Spinal cord (tissue), 9 donors: ENCODE measurements at regions not wholly inside any gene's neighbourhood (a gene's known extent, or its start where the extent isn't known, plus 50 kb on each side); places are given as distances from the start of the nearest gene placed in this dataset.

ENCODE experiments used
- DNase-seq, 6 donors: peaks; one replicate each; pipeline versions ENCODE4 v3.0.0 to v3.0.0-alpha.2; 2013 to 2015; ENCODE audit warnings: low spot score in 6 of 6, low read depth in 4 of 6
- H3K27ac ChIP-seq: one replicate; pipeline ENCODE4 v1.5.1; 2013; ENCODE audit warnings: low read depth, low read length, control low read depth
- H3K27me3 ChIP-seq: one replicate; pipeline ENCODE4 v1.6.1; 2013; ENCODE audit warnings: low read length; ENCODE audit not compliant: control insufficient read depth, insufficient read depth
- H3K36me3 ChIP-seq: one replicate; pipeline ENCODE4 v1.6.1; 2013; ENCODE audit warnings: low read length; ENCODE audit not compliant: control insufficient read depth, insufficient read depth
- H3K4me1 ChIP-seq: one replicate; pipeline ENCODE4 v1.6.1; 2013; ENCODE audit warnings: low read length; ENCODE audit not compliant: control insufficient read depth, insufficient read depth
- H3K4me3 ChIP-seq: one replicate; pipeline ENCODE4 v1.5.1; 2013; ENCODE audit warnings: low read depth, low read length, control low read depth
- H3K9me3 ChIP-seq: one replicate; pipeline ENCODE4 v1.6.1; 2013; ENCODE audit warnings: low read length; ENCODE audit not compliant: control insufficient read depth, insufficient read depth
- whole genome bisulfite sequencing: methylation state at CpG from one replicate; pipeline ENCODE4 v1.1.5; 2013; ENCODE audit warnings: missing lambda C conversion rate; ENCODE audit not compliant: insufficient coverage; 5-methylcytosine and 5-hydroxymethylcytosine counted together
- donor health status: healthy.

- Histone ChIP-seq H3K4me3 (no peak overlapping the region), H3K4me1 (peaks cover 38% of the 10 kb centered on the region), H3K36me3 (no peaks in the 10 kb centered on the region), H3K27me3 (peaks cover 51% of the 10 kb centered on the region), H3K9me3 (no peaks in the 10 kb centered on the region), H3K27ac (no peak overlapping the region)
- WGBS: 81% methylated on average over 4 of the region's 7 CpGs
- no peak for DNase-seq
Observed at GRCh38 chr1:38133304-38133703, 86.7 kb upstream of the POU3F1 start.

GRCh38 chr1:38132681-38133080 is 86.1 kb upstream of the POU3F1 start:
- peaks cover 32% of the 10 kb centered on the region for H3K4me1 ChIP-seq
- H3K36me3 ChIP-seq: no peaks in the 10 kb centered on the region
- 97% methylated on average over 6 of the region's 6 CpGs for WGBS
- peaks cover 47% of the 10 kb centered on the region for H3K27me3 ChIP-seq
- no peaks in the 10 kb centered on the region for H3K9me3 ChIP-seq
- no peak overlapping the region for H3K27ac ChIP-seq
- peak in 1 of 6 donors; percentile 0 for DNase-seq
- no peak overlapping the region for H3K4me3 ChIP-seq

GRCh38 chr1:38131024-38131585 is 84.5 kb upstream of the POU3F1 start:
- Histone ChIP-seq H3K36me3 (no peaks in the 10 kb centered on the region), H3K4me1 (peaks cover 28% of the 10 kb centered on the region), H3K9me3 (no peaks in the 10 kb centered on the region), H3K27ac (no peak overlapping the region), H3K27me3 (peaks cover 33% of the 10 kb centered on the region), H3K4me3 (no peak overlapping the region)
- 70% methylated on average over 4 of the region's 6 CpGs for WGBS
- no peak for DNase-seq

GRCh38 chr1:38129971-38130370 is 83.4 kb upstream of the POU3F1 start:
- H3K9me3 ChIP-seq: no peaks in the 10 kb centered on the region
- H3K4me3 ChIP-seq: no peak overlapping the region
- no peak for DNase-seq
- peaks cover 24% of the 10 kb centered on the region for H3K27me3 ChIP-seq
- peaks cover 25% of the 10 kb centered on the region for H3K4me1 ChIP-seq
- H3K27ac ChIP-seq: no peak overlapping the region
- no peaks in the 10 kb centered on the region for H3K36me3 ChIP-seq
- WGBS: 100% methylated on average over 1 of the region's 2 CpGs

- H3K4me3 ChIP-seq: no peak overlapping the region
- H3K27ac ChIP-seq: no peak overlapping the region
- H3K36me3 ChIP-seq: no peaks in the 10 kb centered on the region
- peaks cover 19% of the 10 kb centered on the region for H3K27me3 ChIP-seq
- H3K9me3 ChIP-seq: no peaks in the 10 kb centered on the region
- DNase-seq: no peak
- peaks cover 20% of the 10 kb centered on the region for H3K4me1 ChIP-seq
- 81% methylated on average over 5 of the region's 5 CpGs for WGBS
Observed at GRCh38 chr1:38129473-38129872, 82.9 kb upstream of the POU3F1 start.

GRCh38 chr1:38128926-38129453 is 82.4 kb upstream of the POU3F1 start:
- peaks cover 19% of the 10 kb centered on the region for H3K27me3 ChIP-seq
- no peak for DNase-seq
- 79% methylated on average over 9 of the region's 9 CpGs for WGBS

GRCh38 chr1:38128511-38128910 is 81.9 kb upstream of the POU3F1 start:
- H3K27ac ChIP-seq: no peak overlapping the region
- no peak overlapping the region for H3K4me3 ChIP-seq
- H3K4me1 ChIP-seq: peaks cover 17% of the 10 kb centered on the region
- WGBS: 55% methylated on average over 2 of the region's 2 CpGs
- no peaks in the 10 kb centered on the region for H3K36me3 ChIP-seq
- no peak for DNase-seq
- no peaks in the 10 kb centered on the region for H3K9me3 ChIP-seq
- peaks cover 16% of the 10 kb centered on the region for H3K27me3 ChIP-seq

More at GRCh38 chr1:38128926-38129453, 82.4 kb upstream of the POU3F1 start:
- Histone ChIP-seq H3K4me1 (peaks cover 17% of the 10 kb centered on the region), H3K4me3 (no peak overlapping the region), H3K36me3 (no peaks in the 10 kb centered on the region), H3K27ac (no peak overlapping the region), H3K9me3 (no peaks in the 10 kb centered on the region)

GRCh38 chr1:38127428-38127827 is 80.8 kb upstream of the POU3F1 start:
- 13% methylated on average over 1 of the region's 2 CpGs for WGBS
- H3K4me1 ChIP-seq: peaks cover 14% of the 10 kb centered on the region
- H3K9me3 ChIP-seq: no peaks in the 10 kb centered on the region
- DNase-seq: no peak
- no peak overlapping the region for H3K27ac ChIP-seq
- H3K36me3 ChIP-seq: no peaks in the 10 kb centered on the region
- H3K4me3 ChIP-seq: no peak overlapping the region
- H3K27me3 ChIP-seq: peaks cover 8% of the 10 kb centered on the region

GRCh38 chr1:38126970-38127369 is 80.4 kb upstream of the POU3F1 start:
- no peak for DNase-seq
- WGBS: 77% methylated on average over 8 of the region's 8 CpGs
- no peaks in the 10 kb centered on the region for H3K36me3 ChIP-seq
- H3K4me3 ChIP-seq: no peak overlapping the region
- H3K4me1 ChIP-seq: peaks cover 14% of the 10 kb centered on the region
- H3K9me3 ChIP-seq: no peaks in the 10 kb centered on the region
- peaks cover 5% of the 10 kb centered on the region for H3K27me3 ChIP-seq
- no peak overlapping the region for H3K27ac ChIP-seq

GRCh38 chr1:38125837-38126520 is 79.4 kb upstream of the POU3F1 start:
- Histone ChIP-seq H3K36me3 (no peaks in the 10 kb centered on the region), H3K27ac (no peak overlapping the region), H3K4me3 (no peak overlapping the region), H3K9me3 (no peaks in the 10 kb centered on the region), H3K4me1 (peaks cover 14% of the 10 kb centered on the region), H3K27me3 (peaks cover 5% of the 10 kb centered on the region)
- WGBS: 89% methylated on average over 19 of the region's 21 CpGs
- no peak for DNase-seq
